Testis (tissue), 2 donors: ENCODE measurements at regions not wholly inside any gene's neighbourhood (a gene's known extent, or its start where the extent isn't known, plus 50 kb on each side); places are given as distances from the start of the nearest gene placed in this dataset.

ENCODE experiments used
- DNase-seq: peaks from one replicate; pipeline ENCODE4 v3.0.0-alpha.2; 2019
- H3K27ac ChIP-seq, 2 donors: fragments of 200-600 bp; sonication (generic); one replicate each; pipeline ENCODE4 v1.5.1; 2019
- H3K27me3 ChIP-seq: fragments of 200-600 bp; sonication (generic); one replicate; pipeline ENCODE4 v1.5.1; 2019
- H3K36me3 ChIP-seq: fragments of 200-600 bp; sonication (generic); one replicate; pipeline ENCODE4 v1.5.1; 2017; ENCODE audit warnings: low read depth; ENCODE audit errors: missing control alignments
- H3K4me1 ChIP-seq: fragments of 200-600 bp; sonication (generic); one replicate; pipeline ENCODE4 v1.5.1; 2019
- H3K4me3 ChIP-seq, 2 donors: fragments of 200-600 bp; sonication (generic); one replicate each; pipeline ENCODE4 v1.5.1; 2017 to 2019
- H3K9me3 ChIP-seq: fragments of 200-600 bp; sonication (generic); one replicate; pipeline ENCODE4 v1.5.1; 2017
- POLR2A ChIP-seq: fragments of 450-650 bp; IDR thresholded peaks from one replicate; pipeline ENCODE4 v1.6.1; 2017; ENCODE audit warnings: antibody characterized with exemption, mild to moderate bottlenecking, moderate library complexity
- WGBS, 2 donors: methylation state at CpG; one replicate each; pipeline ENCODE4 v1.1.5; 2018; 5-methylcytosine and 5-hydroxymethylcytosine counted together
- intact Hi-C: fragments of 100-400 bp; cut with DNase I; formaldehyde crosslinking; loops from one replicate; pipeline ENCODE4 v1.15.1; 2023; ENCODE audit warnings: low total_unique reads
- TF ChIP-seq, protein P1 (sequence below), 3 experiments: fragments of 450-650 bp in 2 of 3; fragments of 200-600 bp in 1 of 3; sonication (generic) in 1 of 3; IDR thresholded peaks; one replicate each; pipeline ENCODE4 v1.5.1; 2016 to 2019; ENCODE audit warnings: antibody characterized with exemption in 3 of 3, mild to moderate bottlenecking in 2 of 3, moderate library complexity in 1 of 3

DNA sequence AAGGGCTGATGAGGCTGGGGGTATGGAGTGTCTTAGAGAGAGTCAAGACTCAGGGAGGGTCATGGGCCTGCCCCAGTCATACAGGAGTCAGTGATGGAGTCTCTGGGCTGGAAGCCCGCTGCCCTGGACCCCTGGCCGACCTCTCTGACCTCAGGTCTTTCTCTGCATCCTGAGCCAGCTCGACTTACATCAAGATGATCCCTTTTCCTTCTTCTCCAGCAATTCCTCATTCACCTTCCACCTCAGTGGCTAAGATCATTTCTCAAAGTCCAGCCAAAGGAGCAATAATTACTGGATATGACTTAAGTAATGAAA lies 308.6 kb downstream of the MATN1 start:
- H3K4me3 ChIP-seq, result no peak overlapping the region
- no peaks in the 10 kb centered on the region for H3K4me1 ChIP-seq
- H3K9me3 ChIP-seq, result no peaks in the 10 kb centered on the region
- TF ChIP-seq, protein P1, sequence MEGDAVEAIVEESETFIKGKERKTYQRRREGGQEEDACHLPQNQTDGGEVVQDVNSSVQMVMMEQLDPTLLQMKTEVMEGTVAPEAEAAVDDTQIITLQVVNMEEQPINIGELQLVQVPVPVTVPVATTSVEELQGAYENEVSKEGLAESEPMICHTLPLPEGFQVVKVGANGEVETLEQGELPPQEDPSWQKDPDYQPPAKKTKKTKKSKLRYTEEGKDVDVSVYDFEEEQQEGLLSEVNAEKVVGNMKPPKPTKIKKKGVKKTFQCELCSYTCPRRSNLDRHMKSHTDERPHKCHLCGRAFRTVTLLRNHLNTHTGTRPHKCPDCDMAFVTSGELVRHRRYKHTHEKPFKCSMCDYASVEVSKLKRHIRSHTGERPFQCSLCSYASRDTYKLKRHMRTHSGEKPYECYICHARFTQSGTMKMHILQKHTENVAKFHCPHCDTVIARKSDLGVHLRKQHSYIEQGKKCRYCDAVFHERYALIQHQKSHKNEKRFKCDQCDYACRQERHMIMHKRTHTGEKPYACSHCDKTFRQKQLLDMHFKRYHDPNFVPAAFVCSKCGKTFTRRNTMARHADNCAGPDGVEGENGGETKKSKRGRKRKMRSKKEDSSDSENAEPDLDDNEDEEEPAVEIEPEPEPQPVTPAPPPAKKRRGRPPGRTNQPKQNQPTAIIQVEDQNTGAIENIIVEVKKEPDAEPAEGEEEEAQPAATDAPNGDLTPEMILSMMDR (IDR thresholded peaks at IDR 0.05), result no peak
- TF ChIP-seq POLR2A, result no peak
- no peaks in the 10 kb centered on the region for H3K36me3 ChIP-seq
- intact Hi-C loops, result no loop called here
- no peak for DNase-seq
- WGBS, 2 donors, result 61 to 70% methylated on average over 3 of the region's 3 CpGs
- H3K27me3 ChIP-seq, result no peaks in the 10 kb centered on the region
- no peak overlapping the region for H3K27ac ChIP-seq

DNA sequence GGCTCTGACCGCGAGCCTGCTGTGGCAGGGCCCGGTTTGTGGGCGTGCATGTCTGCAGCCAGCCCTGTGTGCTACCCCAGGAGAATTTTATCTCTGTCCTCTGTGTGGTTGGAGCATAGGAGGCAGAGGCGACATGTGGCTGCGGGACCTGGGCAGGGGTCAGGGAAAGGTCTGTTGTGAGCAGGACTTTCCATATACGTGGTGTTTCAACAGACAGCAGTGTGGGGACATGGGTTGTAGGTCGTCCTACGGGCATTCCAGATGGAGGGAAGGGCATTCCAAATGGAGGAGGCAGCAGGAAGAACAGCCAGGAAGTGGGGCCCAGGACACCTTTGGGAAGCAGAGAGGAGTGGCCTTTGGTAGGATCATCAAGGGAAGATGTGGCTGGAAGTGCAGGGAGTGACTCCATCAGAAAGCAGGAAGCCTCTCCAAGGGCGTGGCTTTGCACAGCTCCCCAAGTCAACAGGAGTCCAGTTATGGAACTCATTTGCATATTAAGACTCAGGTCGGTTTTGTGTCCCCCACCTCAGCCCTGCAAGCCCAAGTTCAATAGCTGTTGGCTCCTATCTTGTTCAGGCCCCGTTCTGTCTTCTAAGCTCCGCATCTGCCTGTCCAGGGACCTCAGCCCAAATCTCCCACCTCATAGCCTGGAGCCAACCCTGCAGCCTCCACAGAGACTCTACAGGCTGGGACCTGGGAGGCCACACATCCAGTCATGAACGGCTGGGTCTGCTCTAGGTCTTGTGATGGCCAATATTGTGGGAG lies 309.1 kb downstream of the MATN1 start:
- WGBS, 2 donors, result 82 to 91% methylated on average over 13 to 14 of the region's 14 CpGs
- H3K4me3 ChIP-seq, result no peak overlapping the region
- no peaks in the 10 kb centered on the region for H3K27me3 ChIP-seq
- no peak for DNase-seq
- no peaks in the 10 kb centered on the region for H3K36me3 ChIP-seq
- intact Hi-C loops, result no loop called here
- no peak overlapping the region for H3K27ac ChIP-seq
- TF ChIP-seq, protein P1 (IDR thresholded peaks at IDR 0.05), result no peak
- TF ChIP-seq POLR2A, result no peak
- H3K9me3 ChIP-seq, result no peaks in the 10 kb centered on the region
- H3K4me1 ChIP-seq, result no peaks in the 10 kb centered on the region

DNA sequence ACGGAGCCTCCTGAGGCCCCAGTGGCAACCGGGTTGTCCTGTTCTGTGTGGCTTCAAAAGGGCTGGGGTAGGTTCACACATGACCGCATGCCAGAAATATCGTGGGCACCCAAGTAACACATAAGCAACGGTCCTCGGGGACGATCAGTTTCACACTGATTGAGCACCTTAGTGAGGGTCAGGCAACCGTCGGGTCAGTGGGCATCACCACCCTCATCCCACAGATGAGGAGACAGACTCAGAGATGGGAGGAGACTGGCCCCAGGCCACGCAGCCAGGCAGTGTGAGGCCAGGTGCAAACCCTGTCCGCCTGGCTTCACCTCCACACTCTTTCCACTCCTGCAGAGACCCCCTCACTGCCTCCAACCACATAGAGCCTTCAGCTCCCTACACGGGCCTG lies 309.8 kb downstream of the MATN1 start:
- TF ChIP-seq, protein P1 (IDR thresholded peaks at IDR 0.05), result no peak
- no peaks in the 10 kb centered on the region for H3K4me1 ChIP-seq
- H3K9me3 ChIP-seq, result no peaks in the 10 kb centered on the region
- no peak for DNase-seq
- H3K27ac ChIP-seq, result no peak overlapping the region
- intact Hi-C loops, result no loop called here
- H3K4me3 ChIP-seq, result no peak overlapping the region
- H3K27me3 ChIP-seq, result no peaks in the 10 kb centered on the region
- H3K36me3 ChIP-seq, result no peaks in the 10 kb centered on the region
- WGBS, 2 donors, result 91 to 94% methylated on average over 9 to 12 of the region's 12 CpGs

DNA sequence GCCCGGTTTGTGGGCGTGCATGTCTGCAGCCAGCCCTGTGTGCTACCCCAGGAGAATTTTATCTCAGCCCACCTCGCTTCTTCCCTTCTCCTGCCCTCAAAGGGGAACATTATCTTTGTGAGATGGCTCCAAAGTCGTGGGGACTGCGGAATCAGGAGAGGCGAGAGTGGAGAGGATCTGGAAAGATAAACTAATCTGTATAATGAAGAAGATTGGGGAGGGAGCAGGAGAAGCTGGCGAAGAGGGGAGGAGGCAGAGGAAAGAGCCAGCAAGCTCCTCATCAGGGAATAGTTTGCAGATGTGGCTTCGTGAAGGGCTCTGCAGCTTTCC lies 310.3 kb downstream of the MATN1 start:
- H3K9me3 ChIP-seq, result no peaks in the 10 kb centered on the region
- H3K4me3 ChIP-seq, result no peak overlapping the region
- TF ChIP-seq POLR2A, result no peak
- TF ChIP-seq, protein P1 (IDR thresholded peaks at IDR 0.05), result no peak
- no peaks in the 10 kb centered on the region for H3K27me3 ChIP-seq
- WGBS, 2 donors, result 65 to 69% methylated on average over 8 of the region's 8 CpGs
- H3K27ac ChIP-seq, result no peak overlapping the region
- intact Hi-C loops, result no loop called here
- no peaks in the 10 kb centered on the region for H3K4me1 ChIP-seq
- DNase-seq, result no peak
- no peaks in the 10 kb centered on the region for H3K36me3 ChIP-seq
